NT2/D1 (cell line): ENCODE measurements at regions not wholly inside any gene's neighbourhood (a gene's known extent, or its start where the extent isn't known, plus 50 kb on each side); places are given as distances from the start of the nearest gene placed in this dataset.
A peak's percentile ranks its signal among the peaks of the same experiment; 100 is the strongest.

Experiments used
- DNase-seq: peaks from one replicate; pipeline ENCODE4 v3.0.0-alpha.2; 2011; ENCODE audit warnings: low read depth, low spot score
- H3K27me3 ChIP-seq: 2 replicates; pipeline ENCODE4 v1.6.0; 2011; ENCODE audit warnings: mild to moderate bottlenecking; ENCODE audit not compliant: insufficient read length, insufficient read depth
- H3K36me3 ChIP-seq: 2 replicates; pipeline ENCODE4 v1.6.1; 2011; ENCODE audit warnings: mild to moderate bottlenecking, low read length, mixed read lengths; ENCODE audit not compliant: insufficient read depth, insufficient read length
- H3K4me1 ChIP-seq: 2 replicates; pipeline ENCODE4 v1.5.1; 2011; ENCODE audit not compliant: insufficient read depth, insufficient read length
- H3K4me3 ChIP-seq: 2 replicates; pipeline ENCODE4 v1.5.1; 2011; ENCODE audit warnings: low read depth; ENCODE audit not compliant: insufficient read length
- H3K9ac ChIP-seq: 2 replicates; pipeline ENCODE4 v1.6.0; 2011; ENCODE audit warnings: low read depth; ENCODE audit not compliant: insufficient read length
- H3K9me3 ChIP-seq: 2 replicates; pipeline ENCODE4 v1.5.1; 2011; ENCODE audit warnings: mild to moderate bottlenecking, low read length; ENCODE audit not compliant: insufficient read depth
- SUZ12 ChIP-seq: IDR thresholded peaks from 2 replicates; pipeline ENCODE4 v1.6.1; 2011; ENCODE audit not compliant: insufficient read length, insufficient read depth; ENCODE audit errors: extremely low read depth
- YY1 ChIP-seq: IDR thresholded peaks from 2 replicates; pipeline ENCODE4 v1.6.1; 2011; ENCODE audit not compliant: insufficient read length, insufficient read depth
- ZNF274 ChIP-seq: IDR thresholded peaks from 2 replicates; pipeline ENCODE4 v1.6.1; 2011; ENCODE audit warnings: mild to moderate bottlenecking, low read depth, low read length

DNA sequence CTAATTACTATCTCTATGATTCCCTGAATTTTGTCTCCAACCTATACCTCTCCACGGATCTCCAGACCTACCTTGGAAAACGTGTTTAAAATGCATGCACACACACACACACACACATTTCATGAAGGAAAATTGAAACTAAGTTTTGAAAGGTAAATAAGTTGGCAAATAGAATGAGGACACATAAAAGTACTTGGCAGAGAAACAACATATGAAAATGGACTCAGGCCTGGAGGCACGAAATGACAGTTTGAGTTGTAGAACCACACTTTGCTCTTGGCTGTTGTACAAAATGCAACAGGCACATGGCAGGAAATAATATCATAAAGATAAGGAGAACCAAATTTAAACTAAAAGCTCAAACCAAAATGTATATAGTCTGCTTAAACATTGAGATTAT, 868.1 kb upstream of the CNTNAP5 start:
- no peaks in the 10 kb centered on the region for H3K9me3 ChIP-seq
- no peak for TF ChIP-seq YY1
- no peak for TF ChIP-seq ZNF274
- no peak for TF ChIP-seq SUZ12
- H3K9ac ChIP-seq: no peak overlapping the region

GRCh38 chr2:123162400-123163016, 862.6 kb upstream of the CNTNAP5 start:
- Histone ChIP-seq H3K9ac (no peak overlapping the region), H3K9me3 (no peaks in the 10 kb centered on the region), H3K4me1 (no peaks in the 10 kb centered on the region), H3K36me3 (no peaks in the 10 kb centered on the region), H3K27me3 (no peaks in the 10 kb centered on the region), H3K4me3 (no peak overlapping the region)
- no peak for DNase-seq
- TF ChIP-seq SUZ12 (no peak), ZNF274 (no peak)

More for the DNA sequence above, 868.1 kb upstream of the CNTNAP5 start:
- no peak for DNase-seq
- Histone ChIP-seq H3K36me3 (no peaks in the 10 kb centered on the region), H3K4me3 (no peak overlapping the region), H3K4me1 (no peaks in the 10 kb centered on the region), H3K27me3 (no peaks in the 10 kb centered on the region)

- no peak overlapping the region for H3K9ac ChIP-seq
- no peaks in the 10 kb centered on the region for H3K27me3 ChIP-seq
- TF ChIP-seq YY1 (no peak), ZNF274 (no peak), SUZ12 (no peak)
- no peaks in the 10 kb centered on the region for H3K4me1 ChIP-seq
- no peak for DNase-seq
- H3K4me3 ChIP-seq: no peak overlapping the region
- H3K9me3 ChIP-seq: peaks cover 7% of the 10 kb centered on the region; the same call in 1 of the 2 replicates
- no peaks in the 10 kb centered on the region for H3K36me3 ChIP-seq
Observed at GRCh38 chr2:123163398-123163797, 861.7 kb upstream of the CNTNAP5 start.

DNA sequence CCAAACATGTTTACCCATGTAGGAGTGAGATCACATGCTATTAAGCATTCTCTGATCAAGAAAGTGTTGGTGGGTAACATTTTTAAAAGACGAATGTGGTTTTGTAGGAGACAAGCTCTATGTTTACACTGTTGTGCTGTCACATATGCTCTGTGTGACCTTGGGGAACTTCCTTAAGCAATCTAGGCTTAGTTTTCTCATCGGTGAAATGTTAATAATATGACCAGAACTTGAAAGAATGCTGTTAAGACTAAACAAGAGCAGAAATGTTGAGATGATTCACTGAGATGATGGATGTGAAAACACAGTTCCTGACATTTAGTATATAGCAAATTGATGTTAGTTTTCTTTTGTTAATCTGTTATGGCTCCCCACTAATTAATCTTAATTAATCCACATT, 860.9 kb upstream of the CNTNAP5 start:
- Histone ChIP-seq H3K4me1 (no peaks in the 10 kb centered on the region), H3K27me3 (no peaks in the 10 kb centered on the region), H3K9me3 (peaks cover 11% of the 10 kb centered on the region; the same call in 1 of the 2 replicates), H3K36me3 (no peaks in the 10 kb centered on the region), H3K4me3 (no peak overlapping the region), H3K9ac (no peak overlapping the region)
- TF ChIP-seq YY1 (no peak), SUZ12 (no peak), ZNF274 (no peak)
- no peak for DNase-seq

- no peak for DNase-seq
- H3K9me3 ChIP-seq: peaks cover 11% of the 10 kb centered on the region; the same call in 1 of the 2 replicates
- no peak for TF ChIP-seq YY1
- no peaks in the 10 kb centered on the region for H3K36me3 ChIP-seq
- H3K4me1 ChIP-seq: no peaks in the 10 kb centered on the region
- no peak overlapping the region for H3K4me3 ChIP-seq
- no peak overlapping the region for H3K9ac ChIP-seq
- H3K27me3 ChIP-seq: no peaks in the 10 kb centered on the region
Observed at GRCh38 chr2:123165616-123166015, 859.5 kb upstream of the CNTNAP5 start.

GRCh38 chr2:123179526-123179925, 845.6 kb upstream of the CNTNAP5 start:
- peak; percentile 61 for DNase-seq

DNA sequence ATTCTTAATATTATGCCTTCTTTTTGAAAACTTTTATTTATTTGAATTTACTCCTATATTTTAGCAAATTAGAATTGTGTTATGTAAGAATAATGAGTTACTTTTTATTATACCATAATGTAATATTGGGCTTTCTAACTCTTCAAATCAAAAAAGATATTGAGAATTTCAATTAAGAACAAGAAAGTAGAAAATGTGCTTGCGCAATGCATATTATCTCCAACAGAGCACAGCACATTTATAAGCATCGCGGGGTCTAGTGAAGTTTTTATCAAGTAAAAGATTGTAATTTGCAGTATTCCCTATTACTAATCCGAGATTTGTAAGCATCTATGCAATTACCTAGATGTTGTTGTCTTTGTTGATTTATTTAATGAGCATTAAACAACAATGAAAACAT, 829.1 kb upstream of the CNTNAP5 start:
- DNase-seq: no peak
- H3K36me3 ChIP-seq: no peaks in the 10 kb centered on the region
- no peaks in the 10 kb centered on the region for H3K27me3 ChIP-seq
- H3K4me3 ChIP-seq: no peak overlapping the region
- H3K4me1 ChIP-seq: no peaks in the 10 kb centered on the region
- no peaks in the 10 kb centered on the region for H3K9me3 ChIP-seq
- H3K9ac ChIP-seq: no peak overlapping the region
- no peak for TF ChIP-seq ZNF274
- no peak for TF ChIP-seq YY1
- TF ChIP-seq SUZ12: no peak

More at GRCh38 chr2:123179526-123179925, 845.6 kb upstream of the CNTNAP5 start:
- Histone ChIP-seq H3K4me3 (no peak overlapping the region), H3K36me3 (no peaks in the 10 kb centered on the region), H3K27me3 (no peaks in the 10 kb centered on the region), H3K9me3 (0 out of 2 replicates have a peak, but pooled peaks cover 4% of the 10 kb centered on the region), H3K4me1 (no peaks in the 10 kb centered on the region), H3K9ac (no peak overlapping the region)
- TF ChIP-seq ZNF274 (no peak), SUZ12 (no peak), YY1 (no peak)

DNA sequence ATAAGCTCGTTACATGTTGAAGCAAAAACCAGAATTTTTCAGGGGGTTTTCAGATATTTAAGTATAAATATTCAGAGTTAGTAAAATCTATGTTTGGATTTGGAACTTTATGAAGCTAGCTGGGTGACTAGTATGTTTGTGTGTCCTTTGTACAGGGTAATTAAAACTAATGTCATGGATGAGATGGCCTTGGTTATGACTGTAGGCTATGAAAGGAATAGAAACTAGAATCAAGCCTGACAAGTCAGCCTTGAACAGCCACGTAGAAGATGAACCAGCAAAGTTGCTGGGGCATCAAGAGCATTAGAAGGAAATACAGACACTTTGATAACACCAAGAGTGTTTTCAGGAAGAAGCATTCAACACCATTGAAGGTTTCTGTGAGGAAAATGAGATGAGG, 825.1 kb upstream of the CNTNAP5 start:
- Histone ChIP-seq H3K4me1 (no peaks in the 10 kb centered on the region), H3K36me3 (no peaks in the 10 kb centered on the region), H3K4me3 (no peak overlapping the region), H3K27me3 (no peaks in the 10 kb centered on the region), H3K9ac (no peak overlapping the region), H3K9me3 (no peaks in the 10 kb centered on the region)
- no peak for DNase-seq
- no peak for TF ChIP-seq SUZ12
- TF ChIP-seq ZNF274: no peak
- TF ChIP-seq YY1: no peak
